ENCODE measurements at regions not wholly inside any gene's neighbourhood (a gene's known extent, or its start where the extent isn't known, plus 50 kb on each side); places are given as distances from the start of the nearest gene placed in this dataset.
"Not testable (repeated sequence)": the region's sequence is repeated elsewhere in the genome, so short reads cannot be mapped to it uniquely, and the experiment has no call there.

DNA sequence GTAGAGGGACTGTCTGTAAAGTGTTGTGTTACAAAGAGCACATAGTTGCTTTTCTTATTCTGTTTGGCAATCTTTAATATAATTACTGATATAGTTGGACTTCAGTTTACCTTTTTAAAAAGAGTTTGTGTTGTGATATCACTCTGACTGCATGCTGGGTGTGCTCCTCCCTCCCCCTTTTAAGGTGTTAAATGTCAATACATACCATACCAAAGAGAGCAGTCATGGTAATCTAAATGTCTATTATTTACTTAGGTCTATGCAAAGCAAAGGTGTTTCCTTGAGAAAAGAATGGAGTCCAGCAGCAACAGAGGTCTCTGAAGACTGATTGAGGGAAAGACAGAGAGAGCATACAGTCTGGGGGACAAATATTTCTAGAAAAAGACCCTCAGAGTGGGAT lies 275.1 kb upstream of the NRP1 start:
- no peaks in the 10 kb centered on the region for H3K27me3 ChIP-seq
- intact Hi-C loops (cut with DNase I; ENCODE audit: low total_unique reads), result no loop called here
- H3K4me1 ChIP-seq, result peaks cover 0 to 6% (median 0%) of the 10 kb centered on the region in 4 donors
- no peak for DNase-seq
- H3K4me3 ChIP-seq, result no peak overlapping the region
- H3K9me3 ChIP-seq, result no peaks in the 10 kb centered on the region
- no peak for TF ChIP-seq CTCF (IDR thresholded peaks at IDR 0.05)
- H3K27ac ChIP-seq, result no peak overlapping the region
- no peaks in the 10 kb centered on the region for H3K36me3 ChIP-seq

- Histone ChIP-seq H3K4me1 (no peaks in the 10 kb centered on the region), H3K27ac (no peak overlapping the region), H3K4me3 (no peak overlapping the region), H3K27me3 (no peaks in the 10 kb centered on the region), H3K36me3 (no peaks in the 10 kb centered on the region), H3K9me3 (peaks cover 0 to 10% (median 0%) of the 10 kb centered on the region in 3 donors)
- intact Hi-C loops (cut with DNase I; ENCODE audit: low total_unique reads), result no loop called here
- no peak for TF ChIP-seq CTCF (IDR thresholded peaks at IDR 0.05)
- no peak for DNase-seq
Measured at GRCh38 chr10:33602278-33602677, 267.8 kb upstream of the NRP1 start.

- no peak for TF ChIP-seq CTCF (IDR thresholded peaks at IDR 0.05)
- no peak overlapping the region for H3K27ac ChIP-seq
- no peak overlapping the region for H3K4me3 ChIP-seq
- H3K4me1 ChIP-seq, result no peaks in the 10 kb centered on the region
- intact Hi-C loops (cut with DNase I; ENCODE audit: low total_unique reads), result no loop called here
- H3K9me3 ChIP-seq, result peaks cover 0 to 10% (median 0%) of the 10 kb centered on the region in 3 donors
- no peaks in the 10 kb centered on the region for H3K27me3 ChIP-seq
- H3K36me3 ChIP-seq, result no peaks in the 10 kb centered on the region
- no peak for DNase-seq
Measured at GRCh38 chr10:33600381-33600780, 265.9 kb upstream of the NRP1 start.

DNA sequence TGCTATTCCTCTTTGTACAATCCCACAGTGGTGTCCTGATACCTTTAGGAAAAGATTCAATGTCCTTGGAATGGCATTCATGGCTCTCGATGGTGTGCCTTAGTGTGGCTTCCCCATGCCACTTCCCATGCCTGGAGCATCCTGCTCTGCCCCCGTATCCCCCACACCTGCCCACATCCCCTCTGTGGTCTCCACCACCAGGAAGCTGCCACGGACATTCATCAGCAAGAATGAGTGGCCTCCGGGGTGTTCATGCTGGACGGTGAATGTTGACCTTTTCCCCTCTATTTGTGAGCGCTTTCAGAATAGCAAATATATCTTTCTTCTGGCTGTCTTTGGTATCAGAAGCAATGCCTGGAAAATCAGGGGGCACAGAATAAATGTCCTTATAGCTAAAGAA lies 262.0 kb upstream of the NRP1 start:
- Histone ChIP-seq H3K9me3 (peaks cover 0 to 10% (median 0%) of the 10 kb centered on the region in 3 donors), H3K27ac (no peak overlapping the region), H3K4me1 (no peaks in the 10 kb centered on the region), H3K27me3 (no peaks in the 10 kb centered on the region), H3K4me3 (no peak overlapping the region), H3K36me3 (no peaks in the 10 kb centered on the region)
- TF ChIP-seq CTCF (IDR thresholded peaks at IDR 0.05), result no peak
- DNase-seq, result no peak
- intact Hi-C loops (cut with DNase I; ENCODE audit: low total_unique reads), result no loop called here

DNA sequence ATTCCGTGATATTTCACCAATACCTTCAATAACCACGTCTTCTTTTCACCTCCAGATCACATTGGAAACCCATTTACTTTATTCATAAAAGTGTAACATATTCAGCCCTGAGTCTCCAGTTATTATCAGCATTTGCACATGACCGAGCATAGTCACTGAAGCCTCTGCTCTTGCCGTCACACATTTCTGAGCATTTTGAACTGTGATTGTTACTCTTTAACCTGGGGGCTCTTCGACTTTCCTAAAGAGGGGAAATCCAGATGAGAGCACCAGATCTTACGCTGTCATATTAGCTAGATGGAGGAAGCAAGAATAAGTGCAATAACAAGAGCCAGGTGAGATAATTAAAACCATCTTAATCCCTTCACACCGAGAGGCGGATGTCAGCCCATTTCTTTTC lies 260.0 kb upstream of the NRP1 start:
- TF ChIP-seq CTCF (IDR thresholded peaks at IDR 0.05), result no peak
- H3K36me3 ChIP-seq, result no peaks in the 10 kb centered on the region
- no peak overlapping the region for H3K27ac ChIP-seq
- H3K27me3 ChIP-seq, result no peaks in the 10 kb centered on the region
- DNase-seq, result no peak
- no peak overlapping the region for H3K4me3 ChIP-seq
- peaks cover 0 to 7% (median 0%) of the 10 kb centered on the region in 3 donors for H3K9me3 ChIP-seq
- intact Hi-C loops (cut with DNase I; ENCODE audit: low total_unique reads), result no loop called here
- no peaks in the 10 kb centered on the region for H3K4me1 ChIP-seq

DNA sequence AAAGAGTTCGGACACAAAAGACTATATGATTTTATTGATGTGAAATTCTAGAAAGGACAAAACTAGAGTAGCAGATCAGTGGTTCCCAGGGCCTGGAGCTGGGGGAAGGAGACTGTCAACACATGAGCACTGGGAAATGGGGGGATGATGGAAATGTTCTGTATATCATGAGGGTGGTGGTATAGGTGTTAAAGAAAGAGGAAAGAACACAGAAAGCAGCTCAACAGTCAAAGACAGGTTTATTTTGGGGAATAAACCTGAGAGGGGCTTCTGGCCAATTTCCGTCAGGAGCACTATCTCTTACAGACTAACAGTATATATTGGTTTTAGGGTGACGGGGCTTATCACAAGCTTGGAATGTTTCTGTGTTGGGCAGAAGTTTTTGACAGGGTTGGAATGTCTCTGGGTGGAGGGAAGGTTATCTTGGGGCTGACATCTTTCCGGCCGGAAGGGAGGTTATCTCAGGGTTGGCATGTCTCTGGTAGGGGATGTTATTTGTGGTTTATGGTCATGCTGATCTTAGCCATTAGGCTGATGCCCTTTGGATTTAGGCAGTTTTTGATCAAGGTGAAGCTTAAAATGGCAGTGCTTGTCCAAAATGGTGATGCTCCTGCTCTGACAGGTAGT lies 254.6 kb upstream of the NRP1 start:
- no peak overlapping the region for H3K27ac ChIP-seq
- H3K4me1 ChIP-seq, result no peaks in the 10 kb centered on the region
- no peak for DNase-seq
- no peaks in the 10 kb centered on the region for H3K36me3 ChIP-seq
- intact Hi-C loops (cut with DNase I; ENCODE audit: low total_unique reads), result no loop called here
- no peaks in the 10 kb centered on the region for H3K27me3 ChIP-seq
- H3K4me3 ChIP-seq, result no peak overlapping the region
- peaks cover 0 to 4% (median 0%) of the 10 kb centered on the region in 3 donors for H3K9me3 ChIP-seq
- no peak for TF ChIP-seq CTCF (IDR thresholded peaks at IDR 0.05)

DNA sequence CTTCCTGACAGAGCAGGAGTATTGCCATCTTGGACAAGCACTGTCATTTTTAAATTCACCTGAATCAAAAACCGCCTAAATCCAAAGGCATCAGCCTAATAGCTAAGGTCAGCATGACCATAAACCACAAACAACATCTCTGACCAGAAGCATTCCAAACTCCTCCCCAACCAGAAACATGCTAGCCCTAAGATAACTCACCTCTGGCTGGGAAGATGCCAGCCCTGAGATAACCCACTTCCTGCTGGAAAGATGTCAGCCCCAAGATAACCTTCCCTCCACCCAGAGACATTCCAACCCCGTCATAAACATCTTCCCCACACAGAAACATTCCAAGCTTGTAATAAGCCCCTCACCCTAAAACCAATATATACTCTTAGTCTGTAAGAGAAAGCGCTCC lies 250.1 kb upstream of the NRP1 start:
- H3K4me3 ChIP-seq; H3K27me3 ChIP-seq; intact Hi-C loops (cut with DNase I; ENCODE audit: low total_unique reads); H3K36me3 ChIP-seq; H3K27ac ChIP-seq; H3K9me3 ChIP-seq; H3K4me1 ChIP-seq; DNase-seq: not testable (repeated sequence)

Data from tibial artery (tissue), 4 donors.